ENCODE measurements at regions not wholly inside any gene's neighbourhood (a gene's known extent, or its start where the extent isn't known, plus 50 kb on each side); places are given as distances from the start of the nearest gene placed in this dataset.

- Histone ChIP-seq H3K4me1 (ENCODE audit: control insufficient read depth, insufficient read depth, low read length) (peaks cover 8% of the 10 kb centered on the region), H3K9me3 (ENCODE audit: control insufficient read depth, insufficient read depth, low read length) (no peaks in the 10 kb centered on the region), H3K27me3 (ENCODE audit: control insufficient read depth, insufficient read depth, low read length) (no peaks in the 10 kb centered on the region), H3K36me3 (ENCODE audit: control insufficient read depth, insufficient read depth, low read length) (no peaks in the 10 kb centered on the region), H3K27ac (ENCODE audit: low read length) (no peak overlapping the region), H3K4me3 (ENCODE audit: low read length) (no peak overlapping the region)
- Mint-ChIP-seq H3K4me3 (no peak overlapping the region), H3K4me1 (peaks cover 4 to 7% of the 10 kb centered on the region in 2 donors), H3K27ac (no peak overlapping the region), H3K9me3 (no peaks in the 10 kb centered on the region), H3K27me3 (ENCODE audit: low read depth in 2 of 2) (peaks cover 14 to 37% of the 10 kb centered on the region in 2 donors), H3K36me3 (no peaks in the 10 kb centered on the region)
- 96% methylated on average over 4 of the region's 4 CpGs for WGBS (ENCODE audit: insufficient coverage)
- ATAC-seq = no peak
- DNase-seq = no peak
- TF ChIP-seq, protein P1, sequence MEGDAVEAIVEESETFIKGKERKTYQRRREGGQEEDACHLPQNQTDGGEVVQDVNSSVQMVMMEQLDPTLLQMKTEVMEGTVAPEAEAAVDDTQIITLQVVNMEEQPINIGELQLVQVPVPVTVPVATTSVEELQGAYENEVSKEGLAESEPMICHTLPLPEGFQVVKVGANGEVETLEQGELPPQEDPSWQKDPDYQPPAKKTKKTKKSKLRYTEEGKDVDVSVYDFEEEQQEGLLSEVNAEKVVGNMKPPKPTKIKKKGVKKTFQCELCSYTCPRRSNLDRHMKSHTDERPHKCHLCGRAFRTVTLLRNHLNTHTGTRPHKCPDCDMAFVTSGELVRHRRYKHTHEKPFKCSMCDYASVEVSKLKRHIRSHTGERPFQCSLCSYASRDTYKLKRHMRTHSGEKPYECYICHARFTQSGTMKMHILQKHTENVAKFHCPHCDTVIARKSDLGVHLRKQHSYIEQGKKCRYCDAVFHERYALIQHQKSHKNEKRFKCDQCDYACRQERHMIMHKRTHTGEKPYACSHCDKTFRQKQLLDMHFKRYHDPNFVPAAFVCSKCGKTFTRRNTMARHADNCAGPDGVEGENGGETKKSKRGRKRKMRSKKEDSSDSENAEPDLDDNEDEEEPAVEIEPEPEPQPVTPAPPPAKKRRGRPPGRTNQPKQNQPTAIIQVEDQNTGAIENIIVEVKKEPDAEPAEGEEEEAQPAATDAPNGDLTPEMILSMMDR (IDR thresholded peaks at IDR 0.05) = no peak
- intact Hi-C loops (cut with micrococcal nuclease) = no loop called here
Measured at GRCh38 chr22:17283423-17283822, 64.2 kb upstream of the ADA2 start.

DNA sequence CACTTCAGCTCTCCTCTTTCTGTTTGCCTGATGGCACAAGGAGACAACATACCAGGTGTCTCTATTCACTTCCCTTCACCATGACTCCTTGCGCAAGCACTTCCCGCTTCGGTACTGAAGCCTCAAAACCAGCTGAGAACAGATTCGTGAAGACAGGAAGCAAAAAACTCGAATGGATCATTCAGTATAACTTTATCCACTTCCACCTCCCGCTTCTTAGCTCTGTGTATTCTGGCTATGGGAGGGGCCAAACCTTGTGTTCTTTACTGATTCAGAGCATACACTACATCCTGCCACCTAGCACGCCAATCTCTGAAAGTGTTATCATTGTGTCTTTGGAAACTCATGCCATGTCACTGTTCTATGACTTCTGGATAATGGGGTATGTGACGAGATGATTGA, 62.2 kb upstream of the ADA2 start:
- H3K4me1 ChIP-seq (ENCODE audit: control insufficient read depth, insufficient read depth, low read length) = peaks cover 8% of the 10 kb centered on the region
- no peak overlapping the region for H3K27ac ChIP-seq (ENCODE audit: low read length)
- no peak overlapping the region for H3K4me3 ChIP-seq (ENCODE audit: low read length)
- Mint-ChIP-seq H3K4me3 (no peak overlapping the region), H3K36me3 (no peaks in the 10 kb centered on the region), H3K27me3 (ENCODE audit: low read depth in 2 of 2) (peaks cover 7 to 25% of the 10 kb centered on the region in 2 donors), H3K9me3 (no peaks in the 10 kb centered on the region), H3K4me1 (peaks cover 4 to 7% of the 10 kb centered on the region in 2 donors), H3K27ac (peak overlapping the region in 1 of 2 donors; percentile 2)
- intact Hi-C loops (cut with micrococcal nuclease) = no loop called here
- DNase-seq = peak in 1 of 2 donors; percentile 49
- 32% methylated on average over 8 of the region's 8 CpGs for WGBS (ENCODE audit: insufficient coverage)
- H3K36me3 ChIP-seq (ENCODE audit: control insufficient read depth, insufficient read depth, low read length) = no peaks in the 10 kb centered on the region
- ATAC-seq = no peak
- no peaks in the 10 kb centered on the region for H3K9me3 ChIP-seq (ENCODE audit: control insufficient read depth, insufficient read depth, low read length)
- TF ChIP-seq, protein P1 (IDR thresholded peaks at IDR 0.05) = no peak
- H3K27me3 ChIP-seq (ENCODE audit: control insufficient read depth, insufficient read depth, low read length) = no peaks in the 10 kb centered on the region

DNA sequence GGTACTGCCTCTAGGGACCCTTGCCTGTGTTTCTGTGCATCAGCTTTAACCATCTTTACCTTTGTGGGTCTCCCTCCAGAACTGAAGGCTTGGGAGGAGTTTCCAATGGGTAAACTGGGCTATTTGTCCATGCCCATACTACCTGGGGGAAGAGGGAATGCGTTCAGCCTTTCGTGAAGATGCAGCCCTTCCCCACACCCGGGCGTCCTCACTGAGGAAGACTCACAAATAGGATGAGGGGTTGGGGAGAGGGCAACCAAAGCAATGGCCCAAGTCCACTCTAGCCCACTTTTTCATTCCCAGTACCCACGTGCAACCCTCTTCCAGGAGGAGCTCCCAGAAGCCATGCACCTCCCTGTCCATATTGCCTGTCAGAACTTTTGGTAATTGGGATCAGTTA, 61.8 kb upstream of the ADA2 start:
- no peak for DNase-seq
- TF ChIP-seq, protein P1 (IDR thresholded peaks at IDR 0.05) = no peak

DNA sequence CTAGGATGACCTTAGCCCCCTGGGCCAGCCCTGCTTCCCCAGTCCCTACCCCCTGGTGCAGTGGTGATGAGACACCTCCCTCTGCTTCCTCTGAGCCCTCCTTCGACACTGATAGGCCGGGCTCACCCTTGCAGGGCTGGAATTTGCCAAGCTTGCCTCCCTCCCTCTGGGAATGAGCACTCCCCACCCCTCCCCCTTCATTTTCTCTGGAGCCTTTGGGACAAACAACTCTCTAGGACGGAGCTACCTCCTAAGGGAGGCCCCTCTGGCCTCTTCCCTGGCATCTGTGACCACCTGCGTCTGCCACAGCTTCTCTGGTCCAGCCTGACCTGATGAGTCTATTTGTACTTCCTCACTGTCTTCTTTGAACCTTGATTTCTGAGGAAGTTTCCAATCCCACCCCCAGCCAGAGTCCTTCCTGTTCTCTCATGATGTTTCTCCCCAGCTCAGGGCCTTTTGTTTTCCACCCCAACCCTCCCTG, 53.3 kb upstream of the ADA2 start:
- Histone ChIP-seq H3K27me3 (ENCODE audit: control insufficient read depth, insufficient read depth, low read length) (no peaks in the 10 kb centered on the region), H3K4me1 (ENCODE audit: control insufficient read depth, insufficient read depth, low read length) (no peaks in the 10 kb centered on the region), H3K36me3 (ENCODE audit: control insufficient read depth, insufficient read depth, low read length) (no peaks in the 10 kb centered on the region), H3K27ac (ENCODE audit: low read length) (no peak overlapping the region), H3K9me3 (ENCODE audit: control insufficient read depth, insufficient read depth, low read length) (no peaks in the 10 kb centered on the region), H3K4me3 (ENCODE audit: low read length) (no peak overlapping the region)
- no peak overlapping the region for H3K4me3 Mint-ChIP-seq
- intact Hi-C loops (cut with micrococcal nuclease) = no loop called here
- WGBS (ENCODE audit: insufficient coverage) = 77% methylated on average over 4 of the region's 4 CpGs
- TF ChIP-seq, protein P1 (IDR thresholded peaks at IDR 0.05) = no peak
- H3K9me3 Mint-ChIP-seq = no peaks in the 10 kb centered on the region
- no peak for ATAC-seq
- H3K4me1 Mint-ChIP-seq = no peaks in the 10 kb centered on the region
- no peaks in the 10 kb centered on the region for H3K36me3 Mint-ChIP-seq
- H3K27ac Mint-ChIP-seq = no peak overlapping the region
- H3K27me3 Mint-ChIP-seq (ENCODE audit: low read depth in 2 of 2) = no peaks in the 10 kb centered on the region
- no peak for DNase-seq

More for the DNA sequence above, 61.8 kb upstream of the ADA2 start:
- Histone ChIP-seq H3K4me3 (ENCODE audit: low read length) (no peak overlapping the region), H3K27ac (ENCODE audit: low read length) (no peak overlapping the region), H3K27me3 (ENCODE audit: control insufficient read depth, insufficient read depth, low read length) (no peaks in the 10 kb centered on the region), H3K9me3 (ENCODE audit: control insufficient read depth, insufficient read depth, low read length) (no peaks in the 10 kb centered on the region), H3K36me3 (ENCODE audit: control insufficient read depth, insufficient read depth, low read length) (no peaks in the 10 kb centered on the region), H3K4me1 (ENCODE audit: control insufficient read depth, insufficient read depth, low read length) (peaks cover 8% of the 10 kb centered on the region)
- no peaks in the 10 kb centered on the region for H3K36me3 Mint-ChIP-seq
- no peak overlapping the region for H3K27ac Mint-ChIP-seq
- peaks cover 4 to 7% of the 10 kb centered on the region in 2 donors for H3K4me1 Mint-ChIP-seq
- no peak overlapping the region for H3K4me3 Mint-ChIP-seq
- ATAC-seq = no peak
- intact Hi-C loops (cut with micrococcal nuclease) = no loop called here
- no peaks in the 10 kb centered on the region for H3K9me3 Mint-ChIP-seq
- H3K27me3 Mint-ChIP-seq (ENCODE audit: low read depth in 2 of 2) = peaks cover 5 to 20% of the 10 kb centered on the region in 2 donors
- 95% methylated on average over 4 of the region's 5 CpGs for WGBS (ENCODE audit: insufficient coverage)
